GM08714 (cell line): ENCODE measurements at regions not wholly inside any gene's neighbourhood (a gene's known extent, or its start where the extent isn't known, plus 50 kb on each side); places are given as distances from the start of the nearest gene placed in this dataset.
"Not testable (repeated sequence)": the region's sequence is repeated elsewhere in the genome, so short reads cannot be mapped to it uniquely, and the experiment has no call there.

ENCODE experiments used
- H3K4me3 ChIP-seq: fragments of 200-500 bp; sonication (Bioruptor generic); 2 replicates; pipeline ENCODE4 v1.5.1; 2014; ENCODE audit warnings: mild to moderate bottlenecking, low read length, inconsistent platforms
- ZNF274 ChIP-seq: IDR thresholded peaks from 2 replicates; pipeline ENCODE4 v1.6.1; 2012; ENCODE audit warnings: mild to moderate bottlenecking, low read depth, low read length

DNA sequence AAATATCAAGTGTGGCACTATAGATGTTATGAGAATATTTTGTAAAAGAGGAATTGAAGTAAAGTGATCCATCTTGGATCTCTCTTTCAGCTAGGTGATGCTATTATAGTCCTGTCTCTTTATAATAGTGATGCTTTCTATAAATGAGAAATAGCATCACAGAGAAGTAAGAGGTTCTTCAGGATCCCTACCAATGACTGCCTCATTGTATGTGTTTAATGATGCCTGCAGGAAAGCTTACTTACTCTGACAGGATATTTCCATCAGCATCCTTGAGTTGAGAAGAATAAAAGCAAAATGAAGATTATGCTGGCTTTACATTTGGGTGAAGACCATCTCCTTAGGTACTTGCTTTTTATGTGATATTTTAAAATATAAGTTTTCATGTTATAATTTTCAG, 846.0 kb upstream of the LRFN5 start:
- no peak for TF ChIP-seq ZNF274
- H3K4me3 ChIP-seq, result no peak overlapping the region

DNA sequence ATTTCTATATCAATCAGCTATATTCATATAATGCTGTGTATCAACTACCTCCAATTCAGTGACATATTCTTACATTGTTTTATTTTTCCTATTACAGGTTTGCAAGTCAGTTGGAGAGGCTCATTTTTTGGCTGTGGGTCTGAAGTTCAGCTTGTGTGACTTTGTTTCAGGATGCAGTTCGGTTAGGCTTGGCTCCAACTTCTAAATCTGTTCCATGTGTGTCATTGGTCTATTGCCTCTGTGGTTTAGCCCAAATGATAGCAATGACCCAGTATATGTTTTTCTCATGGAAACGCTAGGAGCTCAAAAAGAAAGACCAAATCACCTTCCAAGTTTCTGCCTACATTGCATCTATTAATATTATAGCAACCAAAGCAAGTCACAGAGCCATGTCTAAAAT, 848.6 kb upstream of the LRFN5 start:
- H3K4me3 ChIP-seq, result no peak overlapping the region
- TF ChIP-seq ZNF274, result no peak

DNA sequence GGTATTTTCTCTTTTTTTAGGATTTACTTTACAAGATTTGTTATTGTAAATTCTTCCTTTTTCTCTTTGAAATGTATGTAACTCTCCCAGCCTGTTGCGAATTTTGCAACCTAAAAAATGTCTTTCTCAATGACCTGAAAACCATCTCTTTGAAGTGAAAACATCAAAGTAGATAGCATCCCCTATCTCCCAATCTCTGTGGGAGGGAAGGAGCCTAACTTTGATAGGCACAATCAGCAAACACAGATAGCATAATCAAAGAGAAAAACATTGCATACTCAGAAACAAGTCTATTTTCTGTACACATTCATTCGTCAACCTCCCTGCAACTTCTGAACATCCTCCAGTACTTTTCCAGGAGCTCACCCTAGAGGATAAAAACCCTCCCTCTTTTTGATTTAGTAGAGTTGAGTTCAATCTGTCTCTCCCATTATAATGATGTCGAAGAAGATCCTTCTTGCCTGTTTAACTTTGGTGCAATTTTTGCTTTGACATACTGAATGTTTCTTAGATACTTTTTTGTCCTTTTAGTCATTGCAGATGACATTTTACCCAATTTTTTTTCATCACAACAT, 849.2 kb upstream of the LRFN5 start:
- TF ChIP-seq ZNF274, result no peak
- no peak overlapping the region for H3K4me3 ChIP-seq

- no peak for TF ChIP-seq ZNF274
- H3K4me3 ChIP-seq, result no peak overlapping the region
Measured at GRCh38 chr14:40733206-40733605, 873.5 kb upstream of the LRFN5 start.

DNA sequence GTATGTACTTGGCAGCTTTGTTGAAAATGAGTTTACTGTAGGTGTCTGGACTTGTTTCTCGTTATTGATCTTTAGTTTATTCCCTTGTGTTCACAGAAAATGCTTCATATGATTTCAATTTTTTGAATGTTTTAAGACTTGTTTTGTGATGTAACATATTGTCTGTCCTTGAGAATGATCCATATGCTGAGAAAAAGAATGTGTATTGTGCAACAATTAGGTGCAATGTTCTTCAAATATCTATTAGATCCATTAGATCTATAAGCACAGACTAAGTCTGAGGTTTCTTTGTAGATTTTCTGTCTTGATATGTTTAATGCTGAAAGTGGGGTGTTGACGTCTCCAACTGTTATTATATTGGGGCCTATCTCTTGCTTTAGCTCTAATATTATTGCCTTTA, 879.6 kb upstream of the LRFN5 start:
- H3K4me3 ChIP-seq, result no peak overlapping the region
- TF ChIP-seq ZNF274, result no peak

- no peak overlapping the region for H3K4me3 ChIP-seq
- TF ChIP-seq ZNF274, result no peak
Measured at GRCh38 chr14:40713387-40713786, 893.3 kb upstream of the LRFN5 start.

DNA sequence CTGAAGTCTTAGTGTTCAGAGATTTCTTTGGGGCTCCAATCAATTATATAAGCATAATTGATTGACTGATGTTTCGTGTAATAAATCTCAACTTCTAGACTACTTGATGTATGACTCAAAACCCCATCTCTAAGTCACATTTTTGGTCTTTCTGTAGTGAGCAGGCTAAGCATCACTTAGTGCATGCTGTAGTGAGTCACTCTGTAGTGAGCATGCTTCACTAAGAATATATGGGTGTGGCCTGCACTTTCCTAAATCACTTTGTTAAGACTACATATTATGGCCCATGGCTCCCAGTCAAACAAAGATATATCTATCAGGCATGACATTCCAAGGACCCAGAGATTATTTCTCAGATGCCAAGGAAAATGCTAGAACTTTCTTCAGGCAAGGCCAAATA, 909.4 kb upstream of the LRFN5 start:
- no peak overlapping the region for H3K4me3 ChIP-seq
- no peak for TF ChIP-seq ZNF274

DNA sequence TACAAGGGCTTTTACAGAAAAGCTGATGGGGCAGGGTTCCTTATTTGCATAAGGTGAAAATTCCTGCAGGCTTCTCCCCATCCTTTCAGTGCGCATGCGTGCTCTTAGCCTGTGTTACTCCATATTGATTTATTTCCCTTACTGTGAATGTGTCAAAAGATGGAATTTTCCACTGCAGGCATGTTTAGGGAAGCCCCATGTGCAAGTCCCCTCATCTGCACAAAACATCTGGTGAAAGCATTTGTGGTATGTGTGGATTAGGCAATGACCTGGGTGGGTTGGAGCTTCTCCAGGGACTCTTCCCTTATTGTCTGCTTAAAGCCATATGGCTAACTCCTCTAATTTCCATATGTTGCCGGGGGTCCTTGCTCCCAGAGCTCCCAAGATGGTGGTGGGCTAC, 912.7 kb upstream of the LRFN5 start:
- H3K4me3 ChIP-seq, result no peak overlapping the region

GRCh38 chr14:40691066-40691465, 915.6 kb upstream of the LRFN5 start:
- TF ChIP-seq ZNF274, result no peak
- no peak overlapping the region for H3K4me3 ChIP-seq

More for the DNA sequence above, 912.7 kb upstream of the LRFN5 start:
- TF ChIP-seq ZNF274, result no peak

- TF ChIP-seq ZNF274, result no peak
- H3K4me3 ChIP-seq, result no peak overlapping the region
Measured at GRCh38 chr14:40685764-40686163, 920.9 kb upstream of the LRFN5 start.

DNA sequence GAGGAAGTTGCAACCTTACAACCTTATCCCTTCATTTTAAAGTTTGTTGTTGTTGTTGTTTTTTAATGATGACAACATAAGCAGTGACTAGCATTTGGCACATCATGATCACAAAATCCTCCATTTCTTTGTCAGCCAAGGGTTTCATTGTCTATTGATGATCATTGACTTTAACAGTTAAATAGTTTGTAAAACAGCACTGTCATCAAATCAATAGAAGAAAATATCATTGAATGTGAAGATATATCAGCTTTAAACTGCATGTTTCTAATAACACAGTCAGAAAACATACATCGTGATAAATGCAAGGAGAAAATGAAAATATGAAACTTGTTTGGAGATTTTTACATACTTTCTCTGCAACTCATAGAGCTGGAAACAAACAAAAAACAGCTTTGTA, 922.3 kb upstream of the LRFN5 start:
- no peak for TF ChIP-seq ZNF274
- no peak overlapping the region for H3K4me3 ChIP-seq

GRCh38 chr14:40682131-40682913, 924.4 kb upstream of the LRFN5 start:
- no peak overlapping the region for H3K4me3 ChIP-seq
- no peak for TF ChIP-seq ZNF274

DNA sequence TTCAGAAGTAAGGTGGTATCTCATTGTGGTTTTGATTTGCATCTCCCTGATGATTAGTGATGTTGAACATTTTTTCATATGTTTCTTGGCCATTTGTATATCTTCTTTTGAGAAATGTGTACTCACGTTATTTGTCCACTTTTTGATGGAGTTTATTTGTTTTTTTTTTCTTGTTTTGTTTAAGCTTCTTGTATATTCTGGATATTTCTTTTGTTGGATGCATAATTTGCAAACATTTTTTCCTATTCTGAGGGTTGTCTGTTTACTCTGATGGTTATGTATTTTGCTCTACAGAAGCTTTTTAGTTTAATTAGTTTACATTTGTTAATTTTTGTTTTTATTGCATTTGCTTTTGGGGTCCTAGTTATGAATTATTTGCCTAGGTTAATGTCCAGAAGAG, 927.4 kb upstream of the LRFN5 start:
- TF ChIP-seq ZNF274, result no peak
- no peak overlapping the region for H3K4me3 ChIP-seq

- H3K4me3 ChIP-seq, result not testable (repeated sequence)
Measured at GRCh38 chr14:40677206-40677605, 929.5 kb upstream of the LRFN5 start.

GRCh38 chr14:40674502-40674901, 932.2 kb upstream of the LRFN5 start:
- no peak for TF ChIP-seq ZNF274
- H3K4me3 ChIP-seq, result no peak overlapping the region

DNA sequence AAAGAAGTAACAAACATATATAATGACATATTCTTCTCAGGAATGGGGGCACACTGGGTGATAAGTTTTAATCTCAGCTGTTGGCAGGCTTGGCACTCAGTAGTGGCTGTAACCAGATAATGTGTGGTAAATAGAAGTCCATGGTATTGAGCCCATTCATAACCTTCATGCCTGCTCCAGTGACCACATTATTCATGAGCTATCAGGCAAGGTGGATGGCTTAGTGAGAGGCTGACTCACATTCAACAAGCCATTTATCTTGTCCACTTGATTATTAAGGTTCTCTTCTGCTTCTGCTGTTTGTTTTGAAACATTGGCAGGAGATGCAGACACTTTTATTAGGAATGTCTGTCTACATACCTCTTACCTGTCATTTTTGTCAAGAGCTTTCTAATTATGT, 950.4 kb upstream of the LRFN5 start:
- no peak for TF ChIP-seq ZNF274

More for the DNA sequence above, 950.4 kb upstream of the LRFN5 start:
- H3K4me3 ChIP-seq, result no peak overlapping the region
